ENCODE measurements at regions not wholly inside any gene's neighbourhood (a gene's known extent, or its start where the extent isn't known, plus 50 kb on each side); places are given as distances from the start of the nearest gene placed in this dataset.

DNA sequence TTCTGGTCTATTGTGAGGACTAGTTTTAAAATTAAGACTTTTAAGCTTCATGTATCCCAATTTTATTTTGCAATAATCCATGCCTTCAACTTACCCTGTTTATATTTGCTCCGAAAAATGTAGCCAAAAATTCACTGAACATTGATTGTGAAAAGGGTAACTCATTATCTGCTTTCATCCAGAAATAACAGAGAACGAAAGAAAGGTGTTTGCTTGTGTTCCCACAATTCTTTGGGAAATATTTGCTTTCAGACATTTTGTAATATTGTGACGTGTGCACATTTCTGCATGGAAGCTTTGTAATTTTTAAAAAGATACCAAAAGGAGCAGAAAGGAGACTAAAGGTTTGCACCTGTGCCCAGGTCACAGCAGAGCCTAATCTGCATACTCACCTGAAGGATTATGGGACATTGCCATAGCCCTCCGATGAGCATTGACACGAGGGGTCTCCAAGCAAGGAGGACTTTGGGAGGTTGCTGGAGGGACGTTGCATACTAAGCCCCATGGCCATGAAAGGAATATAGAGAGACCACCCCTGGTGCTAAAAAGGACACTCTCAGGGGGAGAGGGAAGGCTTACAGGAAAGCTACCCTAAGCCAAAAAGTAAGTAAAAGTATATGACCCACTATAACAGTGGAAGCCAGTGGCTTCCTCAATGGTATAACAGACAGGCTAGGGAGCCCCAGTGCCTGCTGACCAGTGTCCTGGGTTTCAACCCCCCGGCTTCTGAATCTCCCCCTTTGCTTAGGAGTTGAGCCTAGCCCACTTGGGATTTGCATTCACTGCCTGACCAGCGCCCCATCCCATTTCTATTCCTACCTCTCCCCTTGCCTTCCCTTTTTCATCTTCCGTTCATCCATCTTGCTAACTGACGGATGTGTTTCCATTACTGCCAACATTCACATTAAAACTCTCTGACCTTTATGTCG lies 148.6 kb upstream of the ZC3H12A start:
- no peak overlapping the region for H3K4me3 ChIP-seq (ENCODE audit: low read depth, low read length)
- TF ChIP-seq, protein P1, sequence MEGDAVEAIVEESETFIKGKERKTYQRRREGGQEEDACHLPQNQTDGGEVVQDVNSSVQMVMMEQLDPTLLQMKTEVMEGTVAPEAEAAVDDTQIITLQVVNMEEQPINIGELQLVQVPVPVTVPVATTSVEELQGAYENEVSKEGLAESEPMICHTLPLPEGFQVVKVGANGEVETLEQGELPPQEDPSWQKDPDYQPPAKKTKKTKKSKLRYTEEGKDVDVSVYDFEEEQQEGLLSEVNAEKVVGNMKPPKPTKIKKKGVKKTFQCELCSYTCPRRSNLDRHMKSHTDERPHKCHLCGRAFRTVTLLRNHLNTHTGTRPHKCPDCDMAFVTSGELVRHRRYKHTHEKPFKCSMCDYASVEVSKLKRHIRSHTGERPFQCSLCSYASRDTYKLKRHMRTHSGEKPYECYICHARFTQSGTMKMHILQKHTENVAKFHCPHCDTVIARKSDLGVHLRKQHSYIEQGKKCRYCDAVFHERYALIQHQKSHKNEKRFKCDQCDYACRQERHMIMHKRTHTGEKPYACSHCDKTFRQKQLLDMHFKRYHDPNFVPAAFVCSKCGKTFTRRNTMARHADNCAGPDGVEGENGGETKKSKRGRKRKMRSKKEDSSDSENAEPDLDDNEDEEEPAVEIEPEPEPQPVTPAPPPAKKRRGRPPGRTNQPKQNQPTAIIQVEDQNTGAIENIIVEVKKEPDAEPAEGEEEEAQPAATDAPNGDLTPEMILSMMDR (IDR thresholded peaks at IDR 0.05; ENCODE audit: low read depth, low read length, missing control alignments), result no peak
- in situ Hi-C loops (cut with HindIII; ENCODE audit: low sequenced_read_pairs), result no loop called here
- no peak for DNase-seq (ENCODE audit: low read depth)

DNA sequence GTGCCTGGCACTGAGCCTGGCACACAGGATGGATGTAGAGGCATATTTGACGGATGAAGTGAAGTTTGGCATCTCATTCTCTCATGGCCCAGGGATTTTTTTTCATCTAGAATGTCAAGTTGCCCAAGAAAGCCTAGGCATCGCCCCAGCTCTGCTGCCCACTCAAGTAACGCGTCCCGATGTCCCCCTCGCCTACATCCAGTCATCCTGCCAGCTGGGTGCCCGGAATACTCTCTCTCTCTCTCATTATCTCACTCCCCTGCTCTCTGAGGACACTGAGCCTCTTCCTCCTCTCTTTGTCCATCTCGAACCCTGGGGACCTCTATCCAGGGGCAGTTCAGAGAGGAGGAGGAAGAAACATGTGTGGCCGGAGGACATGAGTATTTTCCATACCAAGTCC lies 142.3 kb upstream of the ZC3H12A start:
- no peak overlapping the region for H3K4me3 ChIP-seq (ENCODE audit: low read depth, low read length)
- DNase-seq (ENCODE audit: low read depth), result no peak
- TF ChIP-seq, protein P1 (IDR thresholded peaks at IDR 0.05; ENCODE audit: low read depth, low read length, missing control alignments), result no peak
- in situ Hi-C loops (cut with HindIII; ENCODE audit: low sequenced_read_pairs), result no loop called here

DNA sequence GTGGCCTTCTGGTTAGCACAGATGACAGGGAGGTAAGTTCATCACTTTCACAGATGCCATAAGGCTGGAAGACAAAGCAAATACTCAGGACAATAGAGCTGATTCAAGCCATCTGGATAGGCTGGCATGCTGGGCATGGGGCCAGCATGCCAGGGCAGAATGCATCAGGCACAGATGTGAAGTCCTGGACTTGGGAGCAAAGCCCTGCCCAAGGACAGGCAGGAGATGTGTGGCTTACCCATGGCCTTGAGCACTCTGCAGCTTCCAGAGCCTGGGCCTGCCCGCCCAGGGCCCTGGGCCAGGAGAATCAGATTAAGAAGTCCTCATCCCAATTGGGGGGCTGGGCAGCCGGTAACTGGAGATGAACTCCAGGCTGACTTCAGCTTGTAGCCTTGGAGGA lies 135.7 kb upstream of the ZC3H12A start:
- in situ Hi-C loops (cut with HindIII; ENCODE audit: low sequenced_read_pairs), result no loop called here
- DNase-seq (ENCODE audit: low read depth), result no peak
- H3K4me3 ChIP-seq (ENCODE audit: low read depth, low read length), result no peak overlapping the region
- TF ChIP-seq, protein P1 (IDR thresholded peaks at IDR 0.05; ENCODE audit: low read depth, low read length, missing control alignments), result no peak

DNA sequence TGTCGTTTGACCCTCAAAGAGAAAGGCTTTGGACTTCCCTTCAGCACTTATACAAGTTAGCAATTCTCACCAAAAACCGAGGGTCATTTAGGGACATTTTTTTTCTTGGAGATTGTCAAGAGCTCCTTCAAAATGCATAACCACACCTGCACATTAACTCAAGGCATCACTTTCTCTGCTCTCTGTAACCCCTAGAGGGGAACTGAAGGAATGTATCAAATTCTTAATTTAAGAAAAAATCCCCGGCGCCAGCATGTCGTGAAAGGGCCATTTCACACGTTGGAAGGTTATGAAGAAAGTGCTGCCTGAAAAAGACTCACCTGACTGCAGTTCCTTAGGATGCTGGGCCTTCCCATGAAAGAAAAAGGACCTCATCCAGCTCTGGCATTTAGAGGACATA lies 131.6 kb upstream of the ZC3H12A start:
- H3K4me3 ChIP-seq (ENCODE audit: low read depth, low read length), result no peak overlapping the region
- TF ChIP-seq, protein P1 (IDR thresholded peaks at IDR 0.05; ENCODE audit: low read depth, low read length, missing control alignments), result no peak
- no peak for DNase-seq (ENCODE audit: low read depth)
- in situ Hi-C loops (cut with HindIII; ENCODE audit: low sequenced_read_pairs), result no loop called here

DNA sequence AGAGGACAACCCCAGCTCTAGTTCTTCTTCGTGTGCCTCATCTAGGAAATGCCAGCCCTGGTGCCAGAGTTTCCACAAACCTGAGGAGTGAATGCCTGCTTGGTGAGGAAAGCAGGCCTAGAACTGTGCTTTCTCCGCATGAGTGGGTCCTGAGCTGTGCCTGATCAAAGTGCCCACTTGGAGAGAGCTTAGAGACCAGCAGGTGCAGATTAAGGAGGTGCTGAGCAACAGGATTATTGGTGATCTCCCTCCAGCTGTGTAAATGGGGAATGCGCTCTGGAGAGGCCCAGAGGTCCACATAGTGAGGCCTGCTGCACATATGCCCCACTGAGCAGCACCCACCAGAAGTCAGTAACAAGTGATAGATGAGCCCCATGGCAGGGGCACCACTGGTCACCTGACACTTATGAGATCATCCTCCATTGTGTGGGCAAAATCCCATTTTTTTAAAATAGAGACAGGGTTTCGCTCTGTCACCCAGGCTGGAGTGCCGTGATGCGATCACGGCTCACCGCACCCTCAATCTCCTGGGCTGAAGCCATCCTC lies 127.2 kb upstream of the ZC3H12A start:
- TF ChIP-seq, protein P1 (IDR thresholded peaks at IDR 0.05; ENCODE audit: low read depth, low read length, missing control alignments), result no peak
- DNase-seq (ENCODE audit: low read depth), result no peak
- H3K4me3 ChIP-seq (ENCODE audit: low read depth, low read length), result no peak overlapping the region
- in situ Hi-C loops (cut with HindIII; ENCODE audit: low sequenced_read_pairs), result no loop called here

DNA sequence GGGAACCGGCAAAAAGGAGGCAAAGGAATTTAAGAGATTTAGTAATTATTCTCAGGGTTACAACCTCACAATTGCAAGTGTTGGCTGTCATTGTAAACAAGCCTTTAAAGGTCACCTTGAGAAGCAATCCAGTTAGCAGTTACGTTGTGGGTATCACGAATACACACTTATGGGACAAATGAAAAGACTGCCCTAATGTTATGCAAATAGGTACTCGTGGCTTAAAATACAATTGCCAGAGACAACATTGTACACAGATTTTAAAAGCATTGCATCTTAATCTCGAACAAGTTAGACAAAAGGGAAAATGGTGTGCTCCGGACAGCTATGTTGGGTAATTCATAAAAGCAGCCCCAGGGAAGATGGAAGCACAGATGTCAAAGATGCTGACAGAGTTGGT lies 120.5 kb upstream of the ZC3H12A start:
- DNase-seq (ENCODE audit: low read depth), result no peak
- H3K4me3 ChIP-seq (ENCODE audit: low read depth, low read length), result no peak overlapping the region
- TF ChIP-seq, protein P1 (IDR thresholded peaks at IDR 0.05; ENCODE audit: low read depth, low read length, missing control alignments), result no peak
- in situ Hi-C loops (cut with HindIII; ENCODE audit: low sequenced_read_pairs), result no loop called here

Measured in astrocyte of the cerebellum (primary cell).